IPS DF 19.7 (cell line): ENCODE measurements at regions not wholly inside any gene's neighbourhood (a gene's known extent, or its start where the extent isn't known, plus 50 kb on each side); places are given as distances from the start of the nearest gene placed in this dataset.

ENCODE experiments used
- DNase-seq: peaks from one replicate; pipeline ENCODE4 v3.0.0-alpha.2; 2013; ENCODE audit warnings: low read depth, low spot score

GRCh38 chr18:42185486-42185885 lies 230.5 kb downstream of the PIK3C3 start:
- no peak for DNase-seq

DNA sequence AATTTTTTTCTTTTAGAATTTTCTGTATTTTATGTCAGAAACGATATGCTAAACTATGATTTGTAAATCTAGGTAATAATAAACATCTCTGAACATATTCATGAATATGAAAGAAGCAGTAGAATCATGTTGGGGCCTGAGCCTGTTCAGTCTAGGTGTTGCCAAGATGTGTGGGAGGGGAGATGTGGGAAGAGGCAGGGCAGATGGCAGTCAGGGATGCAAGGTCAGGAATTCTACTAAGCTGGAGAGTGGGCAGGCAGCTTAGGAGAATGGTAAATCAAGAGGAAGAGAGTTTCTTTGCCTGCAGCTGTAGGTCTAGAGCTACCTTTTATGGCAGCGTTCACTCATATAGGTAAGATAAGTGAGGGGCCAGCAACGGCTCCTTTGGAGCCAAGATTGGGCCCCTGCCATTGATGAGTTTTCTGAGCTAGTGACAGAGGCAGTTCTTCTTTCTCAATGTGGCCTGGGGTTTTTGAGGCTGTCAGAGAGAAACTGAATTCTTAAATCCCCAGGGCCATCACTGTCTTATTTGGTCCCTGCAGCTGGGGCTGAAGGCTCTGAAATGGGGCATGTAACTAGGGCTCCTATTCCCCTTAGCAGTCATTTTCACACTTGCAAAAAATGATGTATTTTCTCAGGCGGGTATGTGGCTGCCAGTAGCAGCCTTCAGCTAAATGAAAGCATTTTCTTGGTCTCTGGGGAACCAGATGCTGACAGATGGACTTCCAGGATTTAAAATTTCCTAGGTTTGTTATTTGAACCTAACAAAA lies 232.8 kb downstream of the PIK3C3 start:
- no peak for DNase-seq

DNA sequence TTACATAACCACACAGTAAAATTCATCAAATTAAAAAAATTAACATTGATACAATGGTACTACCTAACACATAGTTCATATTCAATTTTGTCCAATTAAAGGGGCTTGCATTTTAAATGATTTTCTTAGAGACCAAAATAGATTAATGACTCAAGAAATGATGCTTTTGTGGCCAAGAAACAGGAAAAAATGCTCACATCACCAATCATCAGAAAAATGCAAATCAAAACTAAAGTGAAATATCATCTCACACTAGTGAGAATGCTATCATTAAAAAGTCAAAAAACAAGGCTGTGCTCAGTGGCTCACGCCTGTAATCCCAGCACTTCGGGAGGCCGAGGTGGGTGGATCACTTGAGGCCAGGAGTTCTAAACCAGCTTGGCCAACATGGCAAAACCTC lies 235.6 kb downstream of the PIK3C3 start:
- no peak for DNase-seq

- no peak for DNase-seq
Measured at GRCh38 chr18:42192251-42193248, 237.5 kb downstream of the PIK3C3 start.

GRCh38 chr18:42196651-42197050 lies 241.6 kb downstream of the PIK3C3 start:
- DNase-seq = no peak

GRCh38 chr18:42201137-42201536 lies 246.1 kb downstream of the PIK3C3 start:
- DNase-seq = no peak

GRCh38 chr18:42211201-42211600 lies 256.2 kb downstream of the PIK3C3 start:
- no peak for DNase-seq

- no peak for DNase-seq
Measured at GRCh38 chr18:42222557-42222956, 267.5 kb downstream of the PIK3C3 start.

DNA sequence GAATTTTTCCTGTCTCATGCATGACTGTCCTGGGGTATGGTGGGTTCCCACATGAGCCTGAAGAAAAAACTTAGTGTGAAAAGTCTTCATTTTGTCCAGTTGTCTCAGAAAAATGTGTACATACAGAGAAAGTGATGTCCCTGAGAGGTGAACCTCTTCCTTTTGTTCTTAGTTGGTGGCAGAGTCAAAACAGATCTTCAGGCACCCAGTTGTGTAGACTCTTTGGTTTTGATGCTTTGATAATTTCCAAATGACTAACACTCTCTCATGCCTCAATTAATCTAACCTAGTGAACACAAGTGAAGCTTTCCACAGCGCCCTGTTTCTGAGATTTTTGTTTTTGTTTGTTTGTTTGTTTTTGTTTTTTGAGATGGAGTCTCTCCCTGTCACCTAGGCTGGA lies 273.5 kb downstream of the PIK3C3 start:
- DNase-seq = no peak

DNA sequence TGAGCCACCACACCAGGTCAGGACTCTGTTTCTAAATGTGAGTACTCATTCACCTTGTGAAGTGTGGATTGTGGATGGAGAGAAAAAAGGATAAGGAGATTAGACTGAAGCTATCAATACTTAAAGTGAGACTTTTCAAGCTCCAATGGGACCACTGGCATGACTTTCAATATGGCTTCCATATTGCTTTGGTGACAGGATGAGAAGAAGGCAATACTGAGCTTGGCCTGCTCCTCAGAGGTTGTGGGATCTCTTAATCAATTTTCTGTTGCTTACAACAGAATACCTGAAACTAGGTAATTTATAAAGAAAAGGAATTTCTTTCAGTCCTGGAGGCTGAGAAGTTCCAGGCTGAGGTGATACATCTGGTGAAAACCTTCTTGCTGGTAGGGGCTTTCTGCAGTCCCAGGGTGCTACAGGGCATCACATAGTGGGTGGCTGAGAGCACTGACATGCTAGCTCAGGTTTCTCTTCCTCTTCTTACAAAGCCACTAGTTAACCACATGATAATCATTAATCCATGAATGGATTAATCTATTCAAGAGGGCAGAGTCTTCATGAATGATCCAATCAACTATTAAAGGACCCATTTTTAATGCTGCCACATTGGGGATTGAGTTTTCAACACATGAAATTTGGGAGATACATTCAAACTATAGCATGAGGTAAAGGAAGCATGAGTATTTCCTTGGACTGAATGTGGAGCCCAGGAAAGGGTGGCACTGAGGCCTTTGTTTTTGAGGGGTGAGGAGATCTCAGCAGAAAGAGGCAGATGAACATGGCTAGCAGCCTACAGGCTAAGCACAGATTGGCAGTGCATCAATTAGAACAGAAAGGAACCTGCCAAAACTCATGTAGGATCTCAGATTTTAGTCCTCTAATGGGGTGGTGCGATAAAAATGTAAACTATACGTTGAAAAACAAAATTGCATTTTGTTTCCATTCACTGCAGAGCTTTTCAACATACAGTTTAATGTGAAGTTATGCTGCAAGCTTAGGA lies 274.5 kb downstream of the PIK3C3 start:
- DNase-seq = no peak

GRCh38 chr18:42230636-42231035 lies 275.6 kb downstream of the PIK3C3 start:
- no peak for DNase-seq

DNA sequence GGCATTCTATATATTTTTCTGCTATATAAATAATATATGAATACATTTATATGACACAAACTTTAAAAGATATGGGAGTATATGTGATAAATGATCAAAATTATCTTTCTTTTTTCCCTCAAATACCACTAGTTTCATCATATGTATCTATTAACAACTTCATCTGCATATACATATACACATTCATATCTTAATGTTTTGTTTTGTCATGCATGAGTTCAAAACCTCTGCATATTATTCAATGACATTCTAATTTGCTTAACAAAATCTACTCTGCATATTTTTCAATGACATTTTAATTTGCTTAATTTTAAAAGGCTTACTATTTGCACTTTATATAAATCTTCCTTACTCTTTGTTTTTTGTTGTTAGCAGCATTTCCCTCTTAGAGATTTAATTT lies 276.2 kb downstream of the PIK3C3 start:
- no peak for DNase-seq

DNA sequence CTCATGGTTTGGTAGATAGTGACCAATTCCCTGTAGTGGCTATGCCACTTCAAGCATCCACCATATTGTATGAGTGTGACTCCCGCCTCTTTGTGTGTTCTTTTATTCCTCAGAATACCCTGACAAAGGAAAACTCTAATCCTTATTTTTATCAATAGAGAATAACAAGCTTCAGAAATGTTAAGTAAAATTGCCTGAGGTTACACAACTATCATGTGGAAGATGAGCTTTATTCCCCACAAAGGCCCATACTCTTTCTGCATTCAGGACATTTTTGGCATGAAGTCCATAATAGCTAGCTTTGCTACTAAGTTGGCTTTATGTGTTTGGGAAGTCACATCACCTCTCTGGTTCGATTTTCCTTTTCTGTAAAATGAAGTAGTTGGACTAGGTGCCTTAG lies 276.8 kb downstream of the PIK3C3 start:
- no peak for DNase-seq

- no peak for DNase-seq
Measured at GRCh38 chr18:42233908-42234307, 278.9 kb downstream of the PIK3C3 start.

DNA sequence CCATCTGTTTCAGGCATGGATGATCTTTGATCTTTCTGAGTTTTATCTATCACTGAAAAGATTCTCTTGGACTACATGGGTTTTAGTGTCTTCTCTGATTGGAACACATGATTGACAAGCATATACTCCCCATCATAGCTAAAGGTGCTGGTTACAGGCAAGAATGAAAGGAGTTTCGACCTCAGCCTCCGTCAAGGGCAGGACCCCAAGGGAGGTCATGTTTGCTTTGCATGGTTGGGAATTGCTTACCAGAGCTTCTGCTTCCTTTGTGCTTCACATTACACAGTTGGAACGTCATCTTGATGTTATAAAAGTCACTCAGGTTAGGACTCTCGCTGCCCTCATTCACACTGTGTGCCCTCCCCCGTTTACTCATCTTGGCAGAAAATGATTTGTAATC lies 287.7 kb downstream of the PIK3C3 start:
- no peak for DNase-seq

GRCh38 chr18:42245137-42245536 lies 290.1 kb downstream of the PIK3C3 start:
- no peak for DNase-seq

DNA sequence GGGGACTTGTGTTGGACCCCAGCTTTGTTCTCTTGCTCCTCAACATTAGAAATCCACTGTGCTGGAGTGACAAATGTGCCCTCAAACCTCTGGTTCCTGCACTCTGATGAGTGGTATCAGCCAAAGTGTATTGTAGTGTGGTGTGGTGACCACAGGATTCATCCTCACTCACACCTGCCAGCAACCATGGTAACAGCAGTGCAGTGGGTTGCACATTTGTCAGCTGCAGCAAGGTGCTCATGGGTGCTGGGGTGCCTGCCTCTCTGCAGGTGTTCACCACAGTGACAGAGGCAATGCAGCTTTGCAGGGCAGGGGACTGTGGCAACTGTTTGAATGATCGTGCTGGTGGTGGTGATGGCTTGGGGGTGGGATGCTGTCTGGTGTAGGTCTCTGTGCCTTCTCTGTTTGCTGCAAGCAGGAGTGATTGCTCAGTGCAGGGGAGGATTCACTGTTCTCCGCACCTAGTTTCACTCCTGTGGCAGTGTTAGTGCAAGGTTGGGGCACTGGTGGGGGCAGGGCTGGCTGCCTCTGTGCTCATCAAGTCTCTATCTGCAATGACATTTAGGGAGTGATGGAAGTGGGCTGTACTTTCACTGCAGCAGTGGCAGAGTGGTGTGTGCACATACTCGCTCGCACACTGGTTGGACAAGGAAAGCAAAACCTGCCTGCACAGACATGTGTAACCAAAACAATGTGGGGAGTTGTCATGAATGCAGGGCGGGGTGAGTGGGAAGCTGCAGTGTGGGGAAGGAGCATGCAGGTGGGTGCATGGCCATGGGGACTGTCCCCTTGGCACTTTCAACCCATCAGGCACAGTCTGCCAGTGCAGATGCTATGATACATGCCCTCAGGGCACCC lies 301.1 kb downstream of the PIK3C3 start:
- DNase-seq = no peak

- no peak for DNase-seq
Measured at GRCh38 chr18:42258301-42258965, 303.4 kb downstream of the PIK3C3 start.

DNA sequence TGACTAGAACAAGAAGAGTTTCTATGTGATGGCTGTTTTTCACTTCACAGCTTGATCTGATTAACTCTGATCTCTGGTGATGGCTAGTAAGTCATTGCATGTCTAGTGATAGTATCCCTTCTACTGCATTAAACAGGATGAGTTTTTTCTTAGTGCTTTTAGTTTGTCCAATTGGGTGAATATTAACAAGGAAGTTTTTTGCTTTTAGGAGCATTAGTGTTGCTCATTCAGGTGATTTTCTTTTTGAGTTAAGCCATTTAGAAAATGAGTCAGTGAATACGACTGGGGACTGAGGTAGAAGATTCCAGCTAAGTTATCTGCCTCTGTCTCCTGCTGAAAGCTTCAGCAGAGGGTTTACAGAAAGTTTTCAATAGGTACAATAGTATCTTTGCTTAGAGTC lies 306.7 kb downstream of the PIK3C3 start:
- no peak for DNase-seq

DNA sequence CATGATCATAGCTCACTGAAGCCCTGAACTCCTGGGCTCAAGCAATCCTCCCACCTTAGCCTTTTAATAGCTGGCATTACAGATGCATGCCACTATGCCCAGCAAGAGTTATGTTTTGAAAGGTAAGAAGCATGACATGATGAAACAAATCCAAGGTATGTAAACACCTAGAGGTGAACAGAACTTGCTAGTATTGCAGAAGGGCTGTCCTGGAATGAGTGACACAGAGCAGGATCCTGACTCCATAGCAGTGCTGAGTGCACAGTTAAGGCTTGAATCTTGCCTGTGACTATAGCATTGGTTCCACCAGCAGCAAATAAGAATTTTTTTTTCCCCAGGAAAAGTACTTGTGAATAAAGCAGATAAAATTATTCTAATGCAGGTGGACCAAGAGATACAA lies 309.5 kb downstream of the PIK3C3 start:
- DNase-seq = no peak
